DND-41 (cell line): ENCODE measurements at regions not wholly inside any gene's neighbourhood (a gene's known extent, or its start where the extent isn't known, plus 50 kb on each side); places are given as distances from the start of the nearest gene placed in this dataset.

Source experiments
- ATAC-seq: fragments of 200-7000 bp; cut with Tn5 transposase; 3 replicates; pipeline ENCODE4 v1.9.1; 2021; ENCODE audit warnings: low read depth; ENCODE audit not compliant: insufficient read depth
- DNase-seq: peaks from one replicate; pipeline ENCODE4 v3.0.0-alpha.2; 2020
- H2AFZ ChIP-seq: 2 replicates; pipeline ENCODE4 v1.6.0; 2012; ENCODE audit warnings: low read depth, low read length
- H3K27ac ChIP-seq: 2 replicates; pipeline ENCODE4 v1.5.1; 2012; ENCODE audit warnings: low read length, inconsistent platforms
- H3K27me3 ChIP-seq: fragments of 200-600 bp; sonication (generic); 2 replicates; pipeline ENCODE4 v1.6.0; 2012; ENCODE audit warnings: low read length, mild to moderate bottlenecking, inconsistent platforms; ENCODE audit not compliant: insufficient read depth, poor library complexity
- H3K36me3 ChIP-seq: 2 replicates; pipeline ENCODE4 v1.5.1; 2012; ENCODE audit warnings: low read length, inconsistent platforms; ENCODE audit not compliant: insufficient read depth
- H3K4me1 ChIP-seq: 2 replicates; pipeline ENCODE4 v1.5.1; 2012; ENCODE audit warnings: mild to moderate bottlenecking, low read length; ENCODE audit not compliant: insufficient read depth
- H3K4me2 ChIP-seq: 2 replicates; pipeline ENCODE4 v1.6.0; 2012; ENCODE audit warnings: mild to moderate bottlenecking, moderate library complexity, low read length, inconsistent platforms; ENCODE audit not compliant: insufficient read depth
- H3K4me3 ChIP-seq, 2 experiments: fragments of 200-600 bp in 1 of 2; shearing (Covaris generic) in 1 of 2; 2 replicates each; pipeline ENCODE4 v1.5.1; 2012 to 2016; ENCODE audit warnings: inconsistent platforms in 2 of 2, low read length in 2 of 2, mild to moderate bottlenecking in 2 of 2, low read depth in 1 of 2, moderate library complexity in 1 of 2
- H3K79me2 ChIP-seq: 2 replicates; pipeline ENCODE4 v1.6.0; 2012; ENCODE audit warnings: low read length, inconsistent platforms; ENCODE audit not compliant: insufficient read depth
- H3K9ac ChIP-seq: 2 replicates; pipeline ENCODE4 v1.6.0; 2012; ENCODE audit warnings: low read depth, mild to moderate bottlenecking, inconsistent platforms, low read length, moderate library complexity
- H3K9me3 ChIP-seq: 2 replicates; pipeline ENCODE4 v1.5.1; 2012; ENCODE audit warnings: low read length, moderate library complexity, mild to moderate bottlenecking, inconsistent platforms; ENCODE audit not compliant: insufficient read depth, severe bottlenecking
- H4K20me1 ChIP-seq: 2 replicates; pipeline ENCODE4 v1.6.0; 2012; ENCODE audit warnings: low read length; ENCODE audit not compliant: insufficient read depth
- EZH2 ChIP-seq: IDR thresholded peaks from 3 replicates; pipeline ENCODE4 v1.6.1; 2012; ENCODE audit warnings: borderline replicate concordance, low read depth, mild to moderate bottlenecking, moderate library complexity, low read length, inconsistent platforms; ENCODE audit not compliant: severe bottlenecking
- TF ChIP-seq, protein P1 (sequence below): IDR thresholded peaks from 2 replicates; pipeline ENCODE4 v1.5.1; 2012; ENCODE audit warnings: borderline replicate concordance, low read length, moderate library complexity, mild to moderate bottlenecking; ENCODE audit not compliant: poor library complexity, severe bottlenecking; ENCODE audit errors: extremely low read depth

DNA sequence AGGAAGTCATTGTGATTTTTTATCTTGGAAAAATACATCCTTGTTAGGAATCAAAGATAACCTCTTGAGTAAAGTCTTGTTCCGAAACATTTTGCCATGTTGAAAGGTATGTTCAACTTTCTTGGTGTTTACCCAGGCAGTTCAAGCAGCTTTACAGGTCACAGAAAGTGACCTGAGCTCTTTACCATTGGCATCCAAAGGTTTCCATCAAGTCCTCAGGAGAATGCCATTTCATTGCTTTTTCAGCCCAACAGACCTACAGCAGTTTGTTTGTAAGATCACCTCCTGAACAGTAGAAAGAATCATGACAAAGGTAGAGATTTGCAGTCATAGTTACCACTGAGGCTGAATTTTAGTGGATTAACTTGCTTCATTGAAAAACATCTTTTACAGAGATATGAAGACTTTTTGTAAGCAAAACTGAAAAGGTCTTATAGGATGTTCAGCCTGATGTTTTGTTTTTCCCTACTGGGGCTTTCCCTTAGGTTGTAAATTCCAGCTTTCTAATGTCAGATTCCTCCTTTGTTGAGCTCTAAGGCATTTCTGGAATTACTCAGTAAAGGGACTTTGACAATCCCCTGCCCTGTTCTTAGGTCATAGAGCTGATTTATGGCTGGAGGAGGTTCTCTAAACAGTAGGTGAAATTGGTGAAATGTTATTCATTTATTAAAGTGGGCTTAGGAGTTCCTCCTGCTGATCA is 236.8 kb upstream of the RBMS1 start:
- DNase-seq, result no peak
- TF ChIP-seq EZH2, result no peak
- TF ChIP-seq, protein P1, sequence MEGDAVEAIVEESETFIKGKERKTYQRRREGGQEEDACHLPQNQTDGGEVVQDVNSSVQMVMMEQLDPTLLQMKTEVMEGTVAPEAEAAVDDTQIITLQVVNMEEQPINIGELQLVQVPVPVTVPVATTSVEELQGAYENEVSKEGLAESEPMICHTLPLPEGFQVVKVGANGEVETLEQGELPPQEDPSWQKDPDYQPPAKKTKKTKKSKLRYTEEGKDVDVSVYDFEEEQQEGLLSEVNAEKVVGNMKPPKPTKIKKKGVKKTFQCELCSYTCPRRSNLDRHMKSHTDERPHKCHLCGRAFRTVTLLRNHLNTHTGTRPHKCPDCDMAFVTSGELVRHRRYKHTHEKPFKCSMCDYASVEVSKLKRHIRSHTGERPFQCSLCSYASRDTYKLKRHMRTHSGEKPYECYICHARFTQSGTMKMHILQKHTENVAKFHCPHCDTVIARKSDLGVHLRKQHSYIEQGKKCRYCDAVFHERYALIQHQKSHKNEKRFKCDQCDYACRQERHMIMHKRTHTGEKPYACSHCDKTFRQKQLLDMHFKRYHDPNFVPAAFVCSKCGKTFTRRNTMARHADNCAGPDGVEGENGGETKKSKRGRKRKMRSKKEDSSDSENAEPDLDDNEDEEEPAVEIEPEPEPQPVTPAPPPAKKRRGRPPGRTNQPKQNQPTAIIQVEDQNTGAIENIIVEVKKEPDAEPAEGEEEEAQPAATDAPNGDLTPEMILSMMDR, result no peak
- H3K79me2 ChIP-seq, result no peaks in the 10 kb centered on the region
- no peak overlapping the region for H3K27ac ChIP-seq
- H3K4me3 ChIP-seq, result no peak overlapping the region
- H3K9me3 ChIP-seq, result no peaks in the 10 kb centered on the region
- H3K9ac ChIP-seq, result no peak overlapping the region
- H3K4me2 ChIP-seq, result no peak overlapping the region
- H3K27me3 ChIP-seq, result no peaks in the 10 kb centered on the region
- no peaks in the 10 kb centered on the region for H3K36me3 ChIP-seq
- H3K4me1 ChIP-seq, result no peaks in the 10 kb centered on the region
- no peaks in the 10 kb centered on the region for H4K20me1 ChIP-seq
- H2AFZ ChIP-seq, result no peak overlapping the region
- no peak for ATAC-seq

DNA sequence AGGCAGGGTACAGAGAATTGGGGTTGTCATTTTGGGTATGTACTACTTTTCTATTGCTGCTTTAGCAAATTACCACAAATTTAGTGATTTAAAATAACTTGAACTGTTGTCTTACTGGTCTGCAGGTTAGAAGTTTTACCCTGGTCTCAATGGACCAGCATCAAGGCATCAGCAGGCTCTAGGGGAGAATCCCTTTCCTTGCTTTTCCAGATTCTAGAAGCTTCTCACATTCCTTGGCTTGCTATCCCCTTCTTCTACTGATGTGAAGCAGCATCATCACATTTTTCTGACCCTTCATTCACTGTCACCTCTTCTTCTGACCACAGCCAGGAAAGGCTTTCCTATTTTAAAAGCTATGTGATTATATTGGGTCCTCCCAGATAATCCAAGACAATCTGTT is 237.8 kb upstream of the RBMS1 start:
- H3K4me3 ChIP-seq, result no peak overlapping the region
- ATAC-seq, result no peak
- no peaks in the 10 kb centered on the region for H3K36me3 ChIP-seq
- TF ChIP-seq EZH2, result no peak
- TF ChIP-seq, protein P1, result no peak
- H3K9ac ChIP-seq, result no peak overlapping the region
- no peak overlapping the region for H3K4me2 ChIP-seq
- no peak overlapping the region for H3K27ac ChIP-seq
- H3K9me3 ChIP-seq, result no peaks in the 10 kb centered on the region
- no peak for DNase-seq
- H3K4me1 ChIP-seq, result no peaks in the 10 kb centered on the region
- H2AFZ ChIP-seq, result no peak overlapping the region
- no peaks in the 10 kb centered on the region for H3K27me3 ChIP-seq
- no peaks in the 10 kb centered on the region for H3K79me2 ChIP-seq
- H4K20me1 ChIP-seq, result no peaks in the 10 kb centered on the region

DNA sequence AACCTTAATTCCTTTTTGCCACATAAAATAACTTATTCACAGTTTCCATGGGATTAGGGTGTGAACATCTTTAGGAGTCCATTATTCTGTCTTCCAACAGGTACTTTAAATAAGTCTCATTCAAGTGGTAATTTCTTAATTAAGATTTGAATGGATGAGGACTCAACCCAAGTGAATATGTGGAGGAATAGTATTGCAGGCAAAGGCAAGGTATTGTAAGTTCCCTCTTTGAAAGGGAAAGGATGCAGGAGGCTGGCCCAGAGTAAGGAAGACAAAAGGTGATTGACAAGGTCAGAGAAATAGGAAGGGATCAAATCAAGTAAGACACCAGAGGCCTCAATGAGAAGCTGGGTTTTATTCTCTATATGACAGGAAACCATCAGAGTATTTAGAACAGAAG is 238.2 kb upstream of the RBMS1 start:
- DNase-seq, result no peak

More for the DNA sequence above, 238.2 kb upstream of the RBMS1 start:
- no peaks in the 10 kb centered on the region for H3K27me3 ChIP-seq
- no peak overlapping the region for H3K4me3 ChIP-seq
- H2AFZ ChIP-seq, result no peak overlapping the region
- no peaks in the 10 kb centered on the region for H4K20me1 ChIP-seq
- no peaks in the 10 kb centered on the region for H3K79me2 ChIP-seq
- H3K4me2 ChIP-seq, result no peak overlapping the region
- H3K9me3 ChIP-seq, result no peaks in the 10 kb centered on the region
- H3K9ac ChIP-seq, result no peak overlapping the region
- no peaks in the 10 kb centered on the region for H3K36me3 ChIP-seq
- H3K27ac ChIP-seq, result no peak overlapping the region
- H3K4me1 ChIP-seq, result no peaks in the 10 kb centered on the region
- TF ChIP-seq, protein P1, result no peak
- TF ChIP-seq EZH2, result no peak
- no peak for ATAC-seq
